ENCODE measurements at regions not wholly inside any gene's neighbourhood (a gene's known extent, or its start where the extent isn't known, plus 50 kb on each side); places are given as distances from the start of the nearest gene placed in this dataset.

- Histone ChIP-seq H4K5ac (ENCODE audit: insufficient read length, low read depth, low read length) (no peak overlapping the region), H4K8ac (replicated peaks; ENCODE audit: insufficient read length, low read depth, low read length) (no peak overlapping the region), H3K9ac (ENCODE audit: extremely low read depth, insufficient read length, low read length) (no peak overlapping the region), H3K9me3 (ENCODE audit: control insufficient read depth, low read depth, low read length) (no peaks in the 10 kb centered on the region), H3K14ac (ENCODE audit: insufficient read depth, low read length) (no peak overlapping the region), H3K23me2 (ENCODE audit: insufficient read length, low read depth, low read length, poor library complexity, severe bottlenecking) (no peaks in the 10 kb centered on the region), H3K79me2 (ENCODE audit: insufficient read depth, low read length) (no peaks in the 10 kb centered on the region), H3K27ac (ENCODE audit: insufficient read length, low read depth, low read length) (no peak overlapping the region), H2BK120ac (ENCODE audit: low read depth, low read length, poor library complexity, severe bottlenecking) (no peak overlapping the region), H2BK12ac (ENCODE audit: insufficient read length, low read depth, low read length) (no peak overlapping the region), H2BK20ac (ENCODE audit: low read depth, low read length, poor library complexity, severe bottlenecking) (no peak overlapping the region), H4K20me1 (ENCODE audit: control insufficient read depth, insufficient read depth, insufficient read length) (no peaks in the 10 kb centered on the region), H4K91ac (ENCODE audit: insufficient read length, low read depth, low read length) (no peak overlapping the region), H3K79me1 (ENCODE audit: insufficient read depth, low read depth, low read length, poor library complexity, severe bottlenecking) (no peaks in the 10 kb centered on the region), H2AK5ac (ENCODE audit: insufficient read length, low read length) (no peak overlapping the region), H2AFZ (ENCODE audit: low read length) (no peak overlapping the region), H3K23ac (ENCODE audit: insufficient read length, low read depth, low read length) (no peak overlapping the region), H3K27me3 (ENCODE audit: insufficient read depth, low read length) (no peaks in the 10 kb centered on the region), H3K4me2 (ENCODE audit: insufficient read depth, insufficient read length, low read length) (no peak overlapping the region), H3K4me1 (ENCODE audit: insufficient read depth, low read length) (no peaks in the 10 kb centered on the region), H3T11ph (ENCODE audit: low read length) (no peak overlapping the region), H2BK15ac (ENCODE audit: low read depth, low read length) (no peak overlapping the region), H3K4ac (ENCODE audit: low read depth, low read length) (no peak overlapping the region), H3K56ac (ENCODE audit: insufficient read length, low read depth, low read length) (no peak overlapping the region), H2BK5ac (ENCODE audit: insufficient read length, low read length) (no peak overlapping the region), H3K18ac (ENCODE audit: insufficient read length, low read depth, low read length) (no peak overlapping the region)
- H3K4me3 Mint-ChIP-seq: no peak overlapping the region
- peaks cover 0 to 3% of the 10 kb centered on the region in 2 experiments; a peak in 1 of 4 replicates for H3K4me1 Mint-ChIP-seq
- DNase-seq: no peak
- no peaks in the 10 kb centered on the region for H3K9me3 Mint-ChIP-seq
- no peak for TF ChIP-seq CTCF (conservative IDR thresholded peaks at IDR 0.05)
- H3K27ac Mint-ChIP-seq: peak overlapping the region in 1 of 3 experiments; percentile 50; a peak in 1 of 7 replicates
- no peaks in the 10 kb centered on the region for H3K36me3 Mint-ChIP-seq (ENCODE audit: insufficient read depth in 1 of 3, low read depth in 3 of 3)
- WGBS (ENCODE audit: extremely low coverage, insufficient read length, low lambda C conversion rate): no CpG with 5 or more reads among the region's 5 CpGs
- H3K27me3 Mint-ChIP-seq (ENCODE audit: low read depth): peaks cover 2% of the 10 kb centered on the region; the same call in 1 of the 2 replicates
Measured at GRCh38 chr18:30696201-30696600, 346.3 kb downstream of the DSC3 start.
